GM18508 (cell line): ENCODE measurements at regions not wholly inside any gene's neighbourhood (a gene's known extent, or its start where the extent isn't known, plus 50 kb on each side); places are given as distances from the start of the nearest gene placed in this dataset.

Experiments
- ATAC-seq: cut with Tn5 transposase; IDR thresholded peaks from one replicate; pipeline ENCODE4 v1.9.1; 2021; ENCODE audit warnings: moderate number of reproducible peaks; ENCODE audit not compliant: insufficient read depth, unreplicated experiment

DNA sequence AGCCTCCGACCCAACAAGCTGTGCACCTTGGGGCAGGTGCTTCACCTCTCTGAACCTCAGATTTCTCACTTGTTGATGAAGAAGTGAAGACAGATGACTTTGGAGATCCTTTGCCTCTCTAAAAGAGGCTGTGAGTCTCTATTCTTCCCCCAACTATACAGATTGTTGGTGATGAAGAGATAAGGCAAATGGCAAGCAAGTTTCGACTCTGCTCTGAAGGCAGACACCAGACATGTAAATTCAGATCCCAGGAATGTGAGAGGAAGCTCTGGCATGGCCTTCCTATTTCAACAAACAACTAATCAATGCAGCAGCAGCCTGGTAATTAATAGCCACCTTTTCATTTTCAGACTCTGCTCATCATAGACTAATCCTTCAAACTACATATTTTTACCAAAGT, 74.2 kb upstream of the EGR2 start:
- ATAC-seq = no peak

DNA sequence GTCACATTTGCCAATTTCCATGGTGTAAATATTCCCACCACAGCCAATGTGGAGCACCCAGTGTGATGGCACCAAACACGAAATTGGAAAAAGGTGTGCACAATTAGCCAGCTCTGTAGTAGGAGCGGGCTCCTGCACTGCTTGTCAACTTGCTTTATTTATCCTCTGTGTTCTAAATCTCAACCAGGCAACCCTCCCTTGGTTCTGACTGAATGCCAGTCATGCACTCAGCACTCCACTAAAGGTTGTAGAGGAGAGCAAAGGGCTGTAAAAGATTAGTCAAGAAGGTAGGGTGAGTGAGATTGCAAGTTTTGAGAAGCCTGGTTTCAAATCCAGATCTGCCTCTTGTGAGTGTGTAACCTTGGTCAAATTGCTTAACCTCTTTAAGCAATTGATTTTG, 71.5 kb upstream of the EGR2 start:
- ATAC-seq = no peak

DNA sequence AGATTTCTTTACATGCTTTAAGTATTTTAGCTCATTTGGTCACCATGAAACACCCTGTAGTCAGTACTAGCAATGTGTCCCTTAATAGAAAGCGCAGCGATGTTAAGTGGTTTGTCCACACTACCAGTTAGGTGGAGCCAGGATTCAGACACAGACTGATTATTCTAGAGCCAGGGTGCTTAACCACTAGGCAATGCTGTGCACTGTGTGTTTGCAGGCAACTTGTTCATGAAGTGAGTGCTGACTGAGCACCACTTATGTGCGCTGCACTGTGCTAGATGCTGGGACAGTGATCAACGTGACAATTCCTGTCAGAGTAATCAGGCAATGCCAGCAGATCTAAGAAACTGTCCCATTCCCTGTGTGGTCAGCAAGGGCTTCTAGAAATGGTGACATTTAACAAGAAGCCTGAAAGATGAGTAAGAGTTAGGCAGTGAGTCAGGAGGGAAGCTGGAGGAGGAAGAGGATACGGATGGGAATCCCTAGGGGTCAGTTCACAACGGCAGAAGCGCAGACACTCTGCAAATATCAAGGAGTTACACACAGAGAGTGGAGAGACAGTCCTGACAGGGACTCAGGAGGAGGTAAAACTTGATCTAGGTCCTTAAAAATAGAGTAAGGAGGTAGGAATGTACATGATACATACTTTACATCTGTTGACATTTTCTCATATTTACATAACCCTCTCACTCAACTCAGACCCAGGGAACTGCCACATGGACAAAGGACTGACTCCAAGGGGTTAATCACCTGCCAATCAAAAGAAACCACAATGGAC, 69.7 kb upstream of the EGR2 start:
- ATAC-seq = no peak

- no peak for ATAC-seq
These were observed 64.0 kb upstream of the EGR2 start for GRCh38 chr10:62880162-62880561.

DNA sequence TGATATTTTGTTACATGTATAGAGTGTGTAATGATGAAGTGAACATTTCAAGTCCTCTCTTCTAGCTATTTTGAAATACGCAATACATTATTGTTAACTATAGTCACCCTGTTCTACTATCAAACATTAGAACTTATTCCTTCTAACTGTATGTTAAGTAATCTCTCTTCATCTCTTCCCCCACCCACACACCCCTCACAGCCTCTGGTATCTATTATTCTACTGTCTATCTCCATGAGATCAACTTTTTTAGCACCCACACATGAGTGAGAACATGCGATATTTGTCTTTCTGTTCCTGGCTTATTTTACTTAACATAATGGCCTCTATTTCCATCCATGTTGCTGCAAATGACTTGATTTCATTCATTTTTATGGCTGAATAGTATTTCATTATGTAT, 57.7 kb upstream of the EGR2 start:
- ATAC-seq = no peak

GRCh38 chr10:62870866-62871265, 54.7 kb upstream of the EGR2 start:
- ATAC-seq = peak; percentile 94

- no peak for ATAC-seq
These were observed 53.8 kb upstream of the EGR2 start for GRCh38 chr10:62869958-62870357.

- ATAC-seq = no peak
These were observed 50.8 kb upstream of the EGR2 start for GRCh38 chr10:62866941-62867340.

GRCh38 chr10:62866451-62866850, 50.3 kb upstream of the EGR2 start:
- ATAC-seq = no peak
